Panc1 (cell line): ENCODE measurements at regions not wholly inside any gene's neighbourhood (a gene's known extent, or its start where the extent isn't known, plus 50 kb on each side); places are given as distances from the start of the nearest gene placed in this dataset.

Experiments
- ATAC-seq: fragments of 200-7000 bp; cut with Tn5 transposase; 2 replicates; pipeline ENCODE4 v1.9.1; 2020; ENCODE audit warnings: mild to moderate bottlenecking, moderate library complexity
- BruUV-seq: library from RNA; stranded (reverse); fragments of 400-500 nt; replicated peaks from 2 replicates; lab custom pipeline; 2021; lab: Mats Ljungman, UMichigan
- CTCF ChIA-PET: fragments of 300-600 bp; sonication (Branson Sonifier 250); formaldehyde crosslinking; loops from one replicate; lab custom pipeline; 2022; ENCODE audit warnings: antibody characterized with exemption; lab: Charles Lee
- POLR2A ChIA-PET: fragments of 300-600 bp; sonication (Branson Sonifier 250); formaldehyde crosslinking; loops from one replicate; lab custom pipeline; 2022; ENCODE audit warnings: antibody characterized with exemption; lab: Charles Lee
- DNase-seq: peaks from one replicate; pipeline ENCODE4 v3.0.0-alpha.2; 2010; ENCODE audit warnings: low read depth, low spot score
- H3K27ac ChIP-seq: 2 replicates; pipeline ENCODE4 v1.5.1; 2011; ENCODE audit warnings: mild to moderate bottlenecking, low read length, inconsistent platforms
- H3K27me3 ChIP-seq: fragments of 200-500 bp; sonication (Bioruptor generic); 2 replicates; pipeline ENCODE4 v1.6.0; 2014; ENCODE audit warnings: low read length, inconsistent platforms; ENCODE audit not compliant: control insufficient read depth, insufficient read depth
- H3K36me3 ChIP-seq: fragments of 200-500 bp; sonication (Bioruptor generic); 2 replicates; pipeline ENCODE4 v1.5.1; 2014; ENCODE audit warnings: inconsistent platforms, mild to moderate bottlenecking, low read length, moderate library complexity; ENCODE audit not compliant: control insufficient read depth, insufficient read depth
- H3K4me1 ChIP-seq: 2 replicates; pipeline ENCODE4 v1.5.1; 2011; ENCODE audit warnings: inconsistent platforms, mild to moderate bottlenecking, low read length, moderate library complexity; ENCODE audit not compliant: control insufficient read depth, insufficient read depth
- H3K4me3 ChIP-seq, 2 experiments: 2 replicates each; pipeline ENCODE4 v1.5.1; 2011 to 2012; ENCODE audit warnings: low read depth in 2 of 2, low read length in 2 of 2, mild to moderate bottlenecking in 2 of 2, inconsistent platforms in 1 of 2, moderate library complexity in 1 of 2
- H3K9me3 ChIP-seq: fragments of 200-500 bp; sonication (Bioruptor generic); 2 replicates; pipeline ENCODE4 v1.5.1; 2014; ENCODE audit warnings: low read depth, mild to moderate bottlenecking, inconsistent platforms, low read length, moderate library complexity; ENCODE audit not compliant: control insufficient read depth, insufficient read depth
- POLR2AphosphoS5 ChIP-seq: IDR thresholded peaks from 2 replicates; pipeline ENCODE4 v1.6.1; 2012; ENCODE audit warnings: mild to moderate bottlenecking, low read depth, low read length, moderate library complexity
- SIN3A ChIP-seq: IDR thresholded peaks from 2 replicates; pipeline ENCODE4 v1.6.1; 2012; ENCODE audit warnings: low read depth, mild to moderate bottlenecking, low read length, moderate library complexity, borderline replicate concordance; ENCODE audit not compliant: insufficient read depth
- TCF7L2 ChIP-seq: IDR thresholded peaks from 2 replicates; pipeline ENCODE4 v1.6.1; 2011; ENCODE audit warnings: mild to moderate bottlenecking, low read depth, low read length, inconsistent platforms
- in situ Hi-C: cut with HindIII; loops from 2 replicates; pipeline ENCODE4 v1.10.0; 2016; ENCODE audit warnings: low sequenced_read_pairs, low pct_unique_long_range_greater_than_20kb
- intact Hi-C: fragments of 100-400 bp; cut with micrococcal nuclease; formaldehyde crosslinking; loops from one replicate; pipeline ENCODE4 v1.10.0; 2022; ENCODE audit not compliant: unreplicated experiment
- TF ChIP-seq, protein P1 (sequence below), 2 experiments: IDR thresholded peaks; 2 replicates each; pipeline ENCODE4 v1.6.1; 2011 to 2012; ENCODE audit warnings: low read depth in 2 of 2, control low read depth in 1 of 2, low read length in 1 of 2, mild to moderate bottlenecking in 1 of 2, moderate library complexity in 1 of 2; ENCODE audit not compliant: insufficient read depth in 1 of 2
- TF ChIP-seq, protein P2 (sequence below): fragments of 450-650 bp; IDR thresholded peaks from 2 replicates; pipeline ENCODE4 v1.5.1; 2017; ENCODE audit warnings: mild to moderate bottlenecking

DNA sequence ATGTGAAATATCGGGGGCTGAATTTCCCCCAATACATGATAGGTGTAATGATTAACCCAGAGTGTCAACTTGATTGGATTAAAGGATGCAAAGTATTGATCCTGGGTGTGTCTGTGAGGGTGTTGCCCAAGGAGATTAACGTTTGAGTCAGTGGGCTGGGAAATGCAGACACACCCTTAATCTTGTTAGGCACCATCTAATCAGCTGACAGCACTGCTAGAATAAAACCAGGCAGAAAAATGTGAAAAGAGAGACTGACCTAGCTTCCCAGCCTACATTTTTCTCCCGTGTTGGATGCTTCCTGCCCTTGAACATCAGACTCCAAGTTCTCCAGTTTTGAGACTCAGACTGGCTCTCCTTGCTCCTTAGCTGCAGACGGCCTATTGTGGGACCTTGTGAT, 247.8 kb downstream of the OTOL1 start:
- no peaks in the 10 kb centered on the region for H3K4me1 ChIP-seq
- intact Hi-C loops: no loop called here
- BruUV-seq: no TSS peak
- no peak overlapping the region for H3K27ac ChIP-seq
- in situ Hi-C loops: no loop called here
- no peaks in the 10 kb centered on the region for H3K9me3 ChIP-seq
- POLR2A ChIA-PET: no interaction called here
- H3K27me3 ChIP-seq: no peaks in the 10 kb centered on the region
- no peak overlapping the region for H3K4me3 ChIP-seq
- TF ChIP-seq, protein P1, sequence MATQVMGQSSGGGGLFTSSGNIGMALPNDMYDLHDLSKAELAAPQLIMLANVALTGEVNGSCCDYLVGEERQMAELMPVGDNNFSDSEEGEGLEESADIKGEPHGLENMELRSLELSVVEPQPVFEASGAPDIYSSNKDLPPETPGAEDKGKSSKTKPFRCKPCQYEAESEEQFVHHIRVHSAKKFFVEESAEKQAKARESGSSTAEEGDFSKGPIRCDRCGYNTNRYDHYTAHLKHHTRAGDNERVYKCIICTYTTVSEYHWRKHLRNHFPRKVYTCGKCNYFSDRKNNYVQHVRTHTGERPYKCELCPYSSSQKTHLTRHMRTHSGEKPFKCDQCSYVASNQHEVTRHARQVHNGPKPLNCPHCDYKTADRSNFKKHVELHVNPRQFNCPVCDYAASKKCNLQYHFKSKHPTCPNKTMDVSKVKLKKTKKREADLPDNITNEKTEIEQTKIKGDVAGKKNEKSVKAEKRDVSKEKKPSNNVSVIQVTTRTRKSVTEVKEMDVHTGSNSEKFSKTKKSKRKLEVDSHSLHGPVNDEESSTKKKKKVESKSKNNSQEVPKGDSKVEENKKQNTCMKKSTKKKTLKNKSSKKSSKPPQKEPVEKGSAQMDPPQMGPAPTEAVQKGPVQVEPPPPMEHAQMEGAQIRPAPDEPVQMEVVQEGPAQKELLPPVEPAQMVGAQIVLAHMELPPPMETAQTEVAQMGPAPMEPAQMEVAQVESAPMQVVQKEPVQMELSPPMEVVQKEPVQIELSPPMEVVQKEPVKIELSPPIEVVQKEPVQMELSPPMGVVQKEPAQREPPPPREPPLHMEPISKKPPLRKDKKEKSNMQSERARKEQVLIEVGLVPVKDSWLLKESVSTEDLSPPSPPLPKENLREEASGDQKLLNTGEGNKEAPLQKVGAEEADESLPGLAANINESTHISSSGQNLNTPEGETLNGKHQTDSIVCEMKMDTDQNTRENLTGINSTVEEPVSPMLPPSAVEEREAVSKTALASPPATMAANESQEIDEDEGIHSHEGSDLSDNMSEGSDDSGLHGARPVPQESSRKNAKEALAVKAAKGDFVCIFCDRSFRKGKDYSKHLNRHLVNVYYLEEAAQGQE (IDR thresholded peaks at IDR 0.05; ENCODE audit: insufficient read depth in 1 of 2, low read depth in 2 of 2, low read length in 1 of 2): no peak
- TF ChIP-seq SIN3A (no peak), POLR2AphosphoS5 (no peak)
- TF ChIP-seq, protein P2, sequence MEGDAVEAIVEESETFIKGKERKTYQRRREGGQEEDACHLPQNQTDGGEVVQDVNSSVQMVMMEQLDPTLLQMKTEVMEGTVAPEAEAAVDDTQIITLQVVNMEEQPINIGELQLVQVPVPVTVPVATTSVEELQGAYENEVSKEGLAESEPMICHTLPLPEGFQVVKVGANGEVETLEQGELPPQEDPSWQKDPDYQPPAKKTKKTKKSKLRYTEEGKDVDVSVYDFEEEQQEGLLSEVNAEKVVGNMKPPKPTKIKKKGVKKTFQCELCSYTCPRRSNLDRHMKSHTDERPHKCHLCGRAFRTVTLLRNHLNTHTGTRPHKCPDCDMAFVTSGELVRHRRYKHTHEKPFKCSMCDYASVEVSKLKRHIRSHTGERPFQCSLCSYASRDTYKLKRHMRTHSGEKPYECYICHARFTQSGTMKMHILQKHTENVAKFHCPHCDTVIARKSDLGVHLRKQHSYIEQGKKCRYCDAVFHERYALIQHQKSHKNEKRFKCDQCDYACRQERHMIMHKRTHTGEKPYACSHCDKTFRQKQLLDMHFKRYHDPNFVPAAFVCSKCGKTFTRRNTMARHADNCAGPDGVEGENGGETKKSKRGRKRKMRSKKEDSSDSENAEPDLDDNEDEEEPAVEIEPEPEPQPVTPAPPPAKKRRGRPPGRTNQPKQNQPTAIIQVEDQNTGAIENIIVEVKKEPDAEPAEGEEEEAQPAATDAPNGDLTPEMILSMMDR: no peak
- no peaks in the 10 kb centered on the region for H3K36me3 ChIP-seq
- CTCF ChIA-PET: no interaction called here
- ATAC-seq (no peak), DNase-seq (no peak)

DNA sequence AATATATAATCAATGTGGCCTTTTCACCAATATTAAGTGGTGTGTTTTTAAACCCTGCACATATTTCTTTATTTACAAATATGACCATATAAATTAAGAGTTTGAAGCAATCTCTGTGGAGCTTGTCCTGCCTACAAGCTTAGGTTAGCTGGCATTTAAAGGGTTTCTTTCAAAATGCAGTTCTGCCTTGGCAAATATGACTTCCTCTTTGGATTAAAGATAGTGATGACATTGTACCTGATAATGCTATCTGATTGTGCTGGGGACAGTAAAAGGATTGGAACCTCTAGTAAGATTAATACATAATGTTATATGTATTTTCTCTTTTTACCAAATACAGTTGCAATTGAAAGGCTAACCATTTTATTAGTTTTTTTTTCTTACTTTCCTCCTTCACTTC, 249.1 kb downstream of the OTOL1 start:
- TF ChIP-seq, protein P1 (IDR thresholded peaks at IDR 0.05; ENCODE audit: insufficient read depth in 1 of 2, low read depth in 2 of 2, low read length in 1 of 2): no peak
- no peak for TF ChIP-seq SIN3A
- no peak for TF ChIP-seq TCF7L2
- TF ChIP-seq POLR2AphosphoS5: no peak
- TF ChIP-seq, protein P2: no peak
- intact Hi-C loops (no loop called here), in situ Hi-C loops (no loop called here)
- Histone ChIP-seq H3K9me3 (no peaks in the 10 kb centered on the region), H3K27me3 (no peaks in the 10 kb centered on the region), H3K27ac (no peak overlapping the region), H3K4me3 (no peak overlapping the region), H3K4me1 (no peaks in the 10 kb centered on the region), H3K36me3 (no peaks in the 10 kb centered on the region)
- BruUV-seq: no TSS peak
- CTCF ChIA-PET: no interaction called here
- DNase-seq (no peak), ATAC-seq (no peak)
- POLR2A ChIA-PET: no interaction called here
